Inferior parietal cortex (tissue), 1 donor: ENCODE measurements at regions not wholly inside any gene's neighbourhood (a gene's known extent, or its start where the extent isn't known, plus 50 kb on each side); places are given as distances from the start of the nearest gene placed in this dataset.
A peak's percentile ranks its signal among the peaks of the same experiment; 100 is the strongest.

ENCODE experiments used
- DNase-seq: peaks from one replicate; pipeline ENCODE4 v3.0.0-alpha.2; 2016; ENCODE audit errors: extremely low spot score

- peak; percentile 66 for DNase-seq
Observed at GRCh38 chr7:142334236-142334635, 76.4 kb upstream of the PRSS58 start.

GRCh38 chr7:142332421-142332820 is 74.6 kb upstream of the PRSS58 start:
- DNase-seq: no peak

GRCh38 chr7:142331941-142332340 is 74.1 kb upstream of the PRSS58 start:
- DNase-seq: no peak

DNA sequence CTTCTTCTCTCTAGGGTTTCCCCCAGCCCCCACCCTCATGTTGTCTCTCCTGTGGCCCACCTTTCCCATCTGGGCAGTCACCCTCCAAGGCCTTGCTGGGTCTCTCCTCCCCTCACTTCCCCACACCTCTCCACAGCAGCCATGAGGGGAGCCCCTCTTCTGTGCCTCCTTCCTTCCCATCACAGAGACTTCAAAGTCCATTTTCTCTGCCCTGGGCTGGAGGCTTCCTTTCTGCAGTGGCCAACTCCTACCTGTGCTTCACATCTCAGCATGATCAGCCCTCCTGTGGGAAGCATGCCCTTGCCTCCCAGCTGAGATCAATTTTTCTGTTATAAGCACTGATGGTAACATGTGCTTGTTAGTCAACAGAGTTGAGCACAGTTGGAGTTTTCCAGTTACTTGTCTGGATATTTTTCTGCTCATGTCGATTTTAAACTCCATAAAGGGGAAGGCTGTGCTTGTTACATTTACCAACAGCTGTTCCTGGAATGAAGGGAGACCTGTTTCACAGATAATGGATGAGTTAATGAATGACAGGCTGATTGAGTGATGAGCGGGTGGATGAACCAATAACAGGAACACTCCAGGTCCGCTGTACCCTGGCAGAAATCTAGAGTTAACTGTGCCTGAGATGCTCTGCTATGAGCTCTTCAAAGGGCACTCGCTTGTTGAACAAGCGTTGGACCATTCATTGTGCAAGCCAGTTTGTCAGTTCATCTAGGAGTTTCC is 71.4 kb upstream of the PRSS58 start:
- DNase-seq: no peak

GRCh38 chr7:142328551-142328950 is 70.7 kb upstream of the PRSS58 start:
- DNase-seq: no peak

- DNase-seq: no peak
Observed at GRCh38 chr7:142327628-142328405, 70.0 kb upstream of the PRSS58 start.

GRCh38 chr7:142323706-142324105 is 65.8 kb upstream of the PRSS58 start:
- peak; percentile 69 for DNase-seq

DNA sequence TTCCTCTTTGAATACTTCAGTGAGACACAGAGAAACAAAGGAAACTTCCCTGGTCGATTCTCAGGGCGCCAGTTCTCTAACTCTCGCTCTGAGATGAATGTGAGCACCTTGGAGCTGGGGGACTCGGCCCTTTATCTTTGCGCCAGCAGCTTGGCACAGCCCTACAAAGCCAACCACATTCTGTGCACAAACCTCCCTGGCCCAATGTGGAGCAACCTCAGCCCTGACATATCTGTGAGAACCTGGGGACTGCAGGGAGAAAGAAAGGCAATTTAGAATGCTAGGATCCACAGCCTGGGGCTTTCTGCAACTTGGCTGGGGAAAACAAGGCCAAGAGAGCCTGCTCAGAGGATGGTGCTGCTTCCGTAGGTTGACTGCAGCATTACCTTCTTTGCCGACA is 63.5 kb upstream of the PRSS58 start:
- DNase-seq: no peak

DNA sequence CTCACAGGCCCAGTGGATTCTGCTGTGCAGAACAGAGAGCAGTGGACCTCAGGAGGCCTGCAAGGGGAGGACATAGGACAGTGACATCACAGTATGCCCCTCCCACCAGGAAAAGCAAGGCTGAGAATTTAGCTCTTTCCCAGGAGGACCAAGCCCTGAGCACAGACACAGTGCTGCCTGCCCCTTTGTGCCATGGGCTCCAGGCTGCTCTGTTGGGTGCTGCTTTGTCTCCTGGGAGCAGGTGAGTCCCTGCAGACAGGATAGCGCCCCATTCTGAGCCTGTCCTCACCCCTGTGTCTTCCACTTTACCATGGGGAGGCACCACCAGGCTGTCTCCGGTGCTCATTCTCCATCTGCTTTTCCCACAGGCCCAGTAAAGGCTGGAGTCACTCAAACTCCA is 63.0 kb upstream of the PRSS58 start:
- no peak for DNase-seq

DNA sequence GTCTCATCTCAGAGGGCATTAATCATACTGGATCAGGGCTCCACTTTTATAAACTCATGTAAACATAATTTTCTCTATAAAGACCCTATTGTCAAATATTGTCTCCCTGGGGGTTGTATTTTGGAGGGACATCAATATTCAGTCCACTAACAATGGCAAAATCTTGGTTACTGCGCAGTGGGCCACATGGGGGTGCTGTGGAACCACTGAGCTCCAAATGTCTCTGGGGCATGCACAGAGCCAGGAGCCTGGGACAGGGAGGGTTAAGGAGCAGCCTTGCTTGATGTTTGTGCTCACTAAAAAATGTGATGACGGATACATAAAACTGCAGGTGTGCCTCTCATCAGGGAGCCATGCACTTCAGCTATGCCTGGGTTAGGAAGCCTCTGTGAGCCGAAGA is 62.1 kb upstream of the PRSS58 start:
- DNase-seq: no peak

- DNase-seq: no peak
Observed at GRCh38 chr7:142314281-142314680, 56.4 kb upstream of the PRSS58 start.

DNA sequence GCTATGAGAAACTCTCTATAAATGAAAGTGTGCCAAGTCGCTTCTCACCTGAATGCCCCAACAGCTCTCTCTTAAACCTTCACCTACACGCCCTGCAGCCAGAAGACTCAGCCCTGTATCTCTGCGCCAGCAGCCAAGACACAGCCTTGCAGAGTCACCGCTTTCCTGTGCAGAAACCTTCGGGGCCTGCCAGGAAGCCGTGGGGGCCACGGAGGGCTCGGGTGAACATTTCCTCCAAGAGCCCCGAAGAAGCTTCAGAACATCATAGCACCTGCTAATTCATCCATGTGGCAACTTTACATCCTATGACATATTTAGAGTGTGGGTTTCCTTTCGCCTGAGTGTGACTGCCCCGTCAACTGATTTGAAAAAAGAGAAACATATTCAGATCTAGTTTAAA is 55.7 kb upstream of the PRSS58 start:
- DNase-seq: no peak

DNA sequence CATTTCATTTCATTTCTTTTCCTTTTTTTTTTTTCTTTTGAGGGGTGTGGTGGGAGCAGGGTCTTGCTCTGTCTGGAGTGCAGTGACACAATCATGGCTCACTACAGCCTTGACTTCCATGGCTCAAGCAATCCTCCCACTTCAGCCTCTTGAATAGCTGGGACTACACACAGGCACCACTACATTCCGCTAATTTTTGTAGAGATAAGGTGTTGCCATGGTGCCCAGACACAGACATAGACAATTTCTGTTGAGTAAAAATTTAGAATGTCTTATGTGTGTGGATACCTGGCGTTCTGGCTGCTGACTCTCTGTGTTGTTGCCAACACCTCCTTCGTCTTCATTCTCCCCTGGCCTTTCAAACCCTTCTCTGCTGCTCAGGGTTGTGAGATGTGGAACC is 54.0 kb upstream of the PRSS58 start:
- no peak for DNase-seq

- no peak for DNase-seq
Observed at GRCh38 chr7:142308918-142309317, 51.1 kb upstream of the PRSS58 start.

DNA sequence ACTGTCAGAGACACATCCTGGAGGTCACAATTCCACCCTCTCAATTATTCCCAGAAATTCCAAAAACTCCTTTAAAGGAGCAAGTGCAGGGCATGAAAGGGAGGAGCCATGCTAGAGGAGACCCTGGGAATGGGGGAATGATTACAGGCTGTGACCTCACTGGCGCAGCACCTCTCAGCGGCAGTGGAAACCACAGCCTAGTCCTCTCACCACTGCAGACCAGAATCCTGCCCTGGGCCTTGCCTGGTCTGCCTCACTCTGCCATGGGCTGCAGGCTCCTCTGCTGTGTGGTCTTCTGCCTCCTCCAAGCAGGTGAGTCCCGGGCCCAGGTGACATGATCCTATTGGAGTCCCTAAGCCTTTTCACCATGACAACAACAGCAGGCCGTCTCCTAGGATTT is 50.5 kb upstream of the PRSS58 start:
- DNase-seq: no peak
